ENCODE measurements at regions not wholly inside any gene's neighbourhood (a gene's known extent, or its start where the extent isn't known, plus 50 kb on each side); places are given as distances from the start of the nearest gene placed in this dataset.

- H3K9me3 Mint-ChIP-seq (ENCODE audit: unreplicated experiment), result no peaks in the 10 kb centered on the region
- DNase-seq, result no peak
- BruUV-seq (replicated peaks), result no TSS peak
- POLR2A ChIA-PET, result no interaction called here
- CTCF ChIA-PET, result interaction anchor here (0.7 to 2.8 kb wide), 2 partner anchors 118 to 166 kb away, joined by 3 to 36 read pairs; no protein-coding TSS in a partner anchor
- intact Hi-C loops (cut with micrococcal nuclease; ENCODE audit: unreplicated experiment), result loop anchor here (5.0 kb wide), 1 partner anchor 289 kb away; no protein-coding TSS in a partner anchor
- Histone ChIP-seq H3K4me3 (ENCODE audit: low read depth, low read length) (no peak overlapping the region), H3K27me3 (replicated peaks; ENCODE audit: control insufficient read depth, insufficient read depth, low read length) (no peaks in the 10 kb centered on the region), H3K4me1 (no peaks in the 10 kb centered on the region; the same call in 1 of the 2 replicates), H3K36me3 (ENCODE audit: control insufficient read depth, insufficient read depth, low read length) (no peaks in the 10 kb centered on the region), H3K9me3 (no peaks in the 10 kb centered on the region)
- H3K36me3 Mint-ChIP-seq (ENCODE audit: insufficient read depth, unreplicated experiment), result no peaks in the 10 kb centered on the region
- no peak overlapping the region for H3K4me3 Mint-ChIP-seq (ENCODE audit: unreplicated experiment)
- H3K27ac Mint-ChIP-seq (ENCODE audit: unreplicated experiment), result no peak overlapping the region
- peaks cover 7% of the 10 kb centered on the region for H3K4me1 Mint-ChIP-seq (ENCODE audit: low read depth, unreplicated experiment)
- no peak for TF ChIP-seq CTCF (IDR thresholded peaks at IDR 0.05; ENCODE audit: insufficient read depth in 1 of 2, low read depth in 1 of 2, low read length in 1 of 2, severe bottlenecking in 1 of 2, unreplicated experiment in 1 of 2)
- H3K27me3 Mint-ChIP-seq (ENCODE audit: insufficient read depth, unreplicated experiment), result no peaks in the 10 kb centered on the region
Observed at GRCh38 chr21:17388226-17388625, 124.6 kb upstream of the CXADR start.

- H3K36me3 Mint-ChIP-seq (ENCODE audit: insufficient read depth, unreplicated experiment), result no peaks in the 10 kb centered on the region
- no peaks in the 10 kb centered on the region for H3K27me3 Mint-ChIP-seq (ENCODE audit: insufficient read depth, unreplicated experiment)
- peaks cover 7% of the 10 kb centered on the region for H3K4me1 Mint-ChIP-seq (ENCODE audit: low read depth, unreplicated experiment)
- intact Hi-C loops (cut with micrococcal nuclease; ENCODE audit: unreplicated experiment), result loop anchor here (5.0 kb wide), 1 partner anchor 288 kb away; no protein-coding TSS in a partner anchor
- ChIA-PET POLR2A (interaction anchor here (0.5 kb wide), 1 partner anchor 174 kb away, joined by 3 read pairs; no protein-coding TSS in a partner anchor), CTCF (no interaction called here)
- H3K27me3 ChIP-seq (replicated peaks; ENCODE audit: control insufficient read depth, insufficient read depth, low read length), result no peaks in the 10 kb centered on the region
- DNase-seq, result no peak
- no peaks in the 10 kb centered on the region for H3K9me3 Mint-ChIP-seq (ENCODE audit: unreplicated experiment)
- no peak overlapping the region for H3K27ac Mint-ChIP-seq (ENCODE audit: unreplicated experiment)
- BruUV-seq (replicated peaks), result no TSS peak
- no peak overlapping the region for H3K4me3 ChIP-seq (ENCODE audit: low read depth, low read length)
- H3K36me3 ChIP-seq (ENCODE audit: control insufficient read depth, insufficient read depth, low read length), result no peaks in the 10 kb centered on the region
- H3K9me3 ChIP-seq, result no peaks in the 10 kb centered on the region
- TF ChIP-seq CTCF (IDR thresholded peaks at IDR 0.05; ENCODE audit: insufficient read depth in 1 of 2, low read depth in 1 of 2, low read length in 1 of 2, severe bottlenecking in 1 of 2, unreplicated experiment in 1 of 2), result no peak
- H3K4me1 ChIP-seq, result no peaks in the 10 kb centered on the region; the same call in 1 of the 2 replicates
- H3K4me3 Mint-ChIP-seq (ENCODE audit: unreplicated experiment), result no peak overlapping the region
Observed at GRCh38 chr21:17389311-17389710, 123.5 kb upstream of the CXADR start.

GRCh38 chr21:17390569-17390968 is 122.3 kb upstream of the CXADR start:
- no peak overlapping the region for H3K4me3 Mint-ChIP-seq (ENCODE audit: unreplicated experiment)
- no peak for DNase-seq
- Histone ChIP-seq H3K27me3 (replicated peaks; ENCODE audit: control insufficient read depth, insufficient read depth, low read length) (no peaks in the 10 kb centered on the region), H3K36me3 (ENCODE audit: control insufficient read depth, insufficient read depth, low read length) (no peaks in the 10 kb centered on the region), H3K4me3 (ENCODE audit: low read depth, low read length) (no peak overlapping the region), H3K9me3 (no peaks in the 10 kb centered on the region), H3K4me1 (no peaks in the 10 kb centered on the region; the same call in 1 of the 2 replicates)
- no peaks in the 10 kb centered on the region for H3K27me3 Mint-ChIP-seq (ENCODE audit: insufficient read depth, unreplicated experiment)
- peaks cover 7% of the 10 kb centered on the region for H3K4me1 Mint-ChIP-seq (ENCODE audit: low read depth, unreplicated experiment)
- intact Hi-C loops (cut with micrococcal nuclease; ENCODE audit: unreplicated experiment), result no loop called here
- ChIA-PET CTCF (no interaction called here), POLR2A (no interaction called here)
- no peak for TF ChIP-seq CTCF (IDR thresholded peaks at IDR 0.05; ENCODE audit: insufficient read depth in 1 of 2, low read depth in 1 of 2, low read length in 1 of 2, severe bottlenecking in 1 of 2, unreplicated experiment in 1 of 2)
- no peak overlapping the region for H3K27ac Mint-ChIP-seq (ENCODE audit: unreplicated experiment)
- H3K36me3 Mint-ChIP-seq (ENCODE audit: insufficient read depth, unreplicated experiment), result no peaks in the 10 kb centered on the region
- no TSS peak for BruUV-seq (replicated peaks)
- H3K9me3 Mint-ChIP-seq (ENCODE audit: unreplicated experiment), result no peaks in the 10 kb centered on the region
